ENCODE measurements at regions not wholly inside any gene's neighbourhood (a gene's known extent, or its start where the extent isn't known, plus 50 kb on each side); places are given as distances from the start of the nearest gene placed in this dataset.
"Not testable (repeated sequence)": the region's sequence is repeated elsewhere in the genome, so short reads cannot be mapped to it uniquely, and the experiment has no call there.

DNA sequence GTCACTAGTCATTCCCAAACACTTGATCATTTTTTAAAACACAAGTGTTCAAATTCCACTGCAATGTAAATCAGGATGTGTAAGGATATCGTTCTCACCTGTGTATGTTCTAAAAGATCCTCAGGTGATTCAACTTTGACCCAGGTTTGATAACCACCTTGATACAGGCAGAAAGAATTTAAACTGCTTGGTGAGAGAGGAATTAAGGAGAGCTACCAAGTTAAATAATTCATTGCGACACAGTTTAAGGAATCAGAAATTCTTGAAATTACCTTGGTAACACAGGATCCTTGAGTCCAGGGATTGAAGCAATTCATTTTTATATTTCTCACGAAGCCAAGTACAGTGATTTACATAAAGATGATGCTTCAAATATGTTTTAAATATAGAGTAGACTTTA lies 80.7 kb upstream of the EHBP1 start:
- peaks cover 0 to 10% (median 4%) of the 10 kb centered on the region in 4 donors for H3K4me1 Mint-ChIP-seq
- H3K36me3 Mint-ChIP-seq: peaks cover 0 to 12% (median 0%) of the 10 kb centered on the region in 3 donors
- no peak overlapping the region for H3K27ac Mint-ChIP-seq
- ATAC-seq (no peak), DNase-seq (no peak)
- H3K27me3 Mint-ChIP-seq: peaks cover 9 to 40% (median 22%) of the 10 kb centered on the region in 5 donors
- peaks cover 2 to 16% (median 12%) of the 10 kb centered on the region in 9 donors for H3K9me3 Mint-ChIP-seq
- no peak overlapping the region for H3K4me3 Mint-ChIP-seq
- POLR2A ChIA-PET: no interaction called here

DNA sequence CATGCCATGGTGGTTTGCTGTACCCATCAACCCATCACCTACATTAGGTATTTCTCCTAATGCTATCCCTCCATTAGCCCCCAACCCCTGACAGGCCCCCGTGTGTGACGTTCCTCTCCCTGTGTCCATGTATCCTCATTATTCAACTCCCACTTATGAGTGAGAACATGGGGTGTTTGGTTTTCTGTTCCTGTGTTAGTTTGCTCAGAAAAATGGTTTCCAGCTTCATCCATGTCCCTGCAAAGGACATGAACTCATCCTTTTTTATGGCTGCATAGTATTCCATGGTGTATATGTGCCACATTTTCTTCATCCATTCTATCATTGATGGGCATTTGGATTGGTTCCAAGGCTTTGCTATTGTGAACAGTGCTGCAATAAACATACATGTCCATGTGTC lies 89.0 kb upstream of the EHBP1 start:
- H3K27ac Mint-ChIP-seq, ATAC-seq, POLR2A ChIA-PET, DNase-seq, H3K4me3 Mint-ChIP-seq, H3K4me1 Mint-ChIP-seq: not testable (repeated sequence)
- peaks cover 3 to 47% (median 27%) of the 10 kb centered on the region in 5 donors for H3K27me3 Mint-ChIP-seq
- H3K9me3 Mint-ChIP-seq: peaks cover 5 to 44% (median 30%) of the 10 kb centered on the region in 9 donors
- peaks cover 0 to 29% (median 4%) of the 10 kb centered on the region in 3 donors for H3K36me3 Mint-ChIP-seq

DNA sequence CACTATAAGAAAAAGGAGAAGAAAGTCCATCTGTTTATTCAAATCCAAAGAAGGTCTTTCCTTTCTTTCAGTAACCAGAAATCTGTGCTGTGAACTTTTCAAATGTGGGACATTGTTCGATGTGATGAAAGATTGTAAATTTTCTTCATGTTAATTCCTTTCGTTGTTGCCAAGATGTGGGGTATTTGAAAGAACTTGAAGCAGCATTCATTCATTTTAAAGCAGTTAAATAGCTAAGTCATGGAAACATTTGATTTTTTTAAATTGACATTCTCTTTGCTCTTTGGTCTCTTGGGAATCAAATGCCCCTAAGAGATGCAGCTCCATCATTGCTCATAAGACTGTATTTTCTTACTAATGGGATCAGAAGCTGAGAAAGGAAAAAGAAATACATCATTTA lies 93.7 kb upstream of the EHBP1 start:
- POLR2A ChIA-PET: no interaction called here
- H3K27me3 Mint-ChIP-seq: peaks cover 1 to 13% (median 5%) of the 10 kb centered on the region in 5 donors
- no peak overlapping the region for H3K4me3 Mint-ChIP-seq
- DNase-seq (no peak), ATAC-seq (no peak)
- no peaks in the 10 kb centered on the region for H3K36me3 Mint-ChIP-seq
- no peak overlapping the region for H3K27ac Mint-ChIP-seq
- no peaks in the 10 kb centered on the region for H3K4me1 Mint-ChIP-seq
- H3K9me3 Mint-ChIP-seq: peaks cover 0 to 16% (median 0%) of the 10 kb centered on the region in 9 donors

DNA sequence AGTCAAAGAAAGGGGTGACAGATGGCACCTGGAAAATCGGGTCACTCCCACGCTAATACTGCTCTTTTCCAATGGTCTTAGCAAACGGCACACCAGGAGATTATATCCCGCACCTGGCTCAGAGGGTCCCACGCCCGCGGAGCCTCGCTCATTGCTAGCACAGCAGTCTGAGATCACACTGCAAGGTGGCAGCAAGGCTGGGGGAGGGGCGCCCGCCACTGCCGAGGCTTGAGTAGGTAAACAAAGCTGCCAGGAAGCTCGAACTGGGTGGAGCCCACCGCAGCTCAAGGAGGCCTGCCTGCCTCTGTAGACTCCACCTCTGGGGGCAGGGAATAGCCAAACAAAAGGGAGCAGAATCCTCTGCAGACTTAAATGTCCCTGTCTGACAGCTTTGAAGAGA lies 99.5 kb upstream of the TMEM17 start:
- POLR2A ChIA-PET, H3K27ac Mint-ChIP-seq, H3K4me3 Mint-ChIP-seq, H3K36me3 Mint-ChIP-seq, DNase-seq, H3K4me1 Mint-ChIP-seq, ATAC-seq: not testable (repeated sequence)
- peaks cover 0 to 26% (median 9%) of the 10 kb centered on the region in 9 donors for H3K9me3 Mint-ChIP-seq
- peaks cover 14 to 34% (median 18%) of the 10 kb centered on the region in 5 donors for H3K27me3 Mint-ChIP-seq

DNA sequence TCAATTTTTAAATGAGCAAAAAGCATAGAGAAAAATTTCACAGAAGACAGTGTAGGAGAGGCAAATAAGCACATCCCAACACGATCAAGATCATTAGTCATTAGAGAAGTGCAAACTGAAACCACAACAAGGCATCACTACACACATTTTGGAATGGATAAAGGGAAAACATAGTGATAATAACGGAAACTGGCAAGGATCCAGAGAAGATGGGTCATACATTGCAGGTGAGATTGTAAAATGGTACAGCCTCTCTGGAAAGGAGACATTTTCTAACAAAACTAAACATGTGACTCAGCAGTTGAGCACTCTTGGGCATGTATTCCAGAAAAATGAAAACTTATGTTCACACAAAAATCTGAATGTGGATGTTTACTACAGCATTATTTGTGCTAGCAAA lies 98.3 kb upstream of the TMEM17 start:
- POLR2A ChIA-PET: no interaction called here
- Mint-ChIP-seq H3K27ac (no peak overlapping the region), H3K4me1 (peaks cover 0 to 14% (median 0%) of the 10 kb centered on the region in 4 donors), H3K36me3 (peaks cover 0 to 8% (median 0%) of the 10 kb centered on the region in 3 donors), H3K9me3 (peaks cover 0 to 23% (median 9%) of the 10 kb centered on the region in 9 donors), H3K4me3 (no peak overlapping the region), H3K27me3 (peaks cover 14 to 34% (median 18%) of the 10 kb centered on the region in 5 donors)
- no peak for DNase-seq
- ATAC-seq: no peak

DNA sequence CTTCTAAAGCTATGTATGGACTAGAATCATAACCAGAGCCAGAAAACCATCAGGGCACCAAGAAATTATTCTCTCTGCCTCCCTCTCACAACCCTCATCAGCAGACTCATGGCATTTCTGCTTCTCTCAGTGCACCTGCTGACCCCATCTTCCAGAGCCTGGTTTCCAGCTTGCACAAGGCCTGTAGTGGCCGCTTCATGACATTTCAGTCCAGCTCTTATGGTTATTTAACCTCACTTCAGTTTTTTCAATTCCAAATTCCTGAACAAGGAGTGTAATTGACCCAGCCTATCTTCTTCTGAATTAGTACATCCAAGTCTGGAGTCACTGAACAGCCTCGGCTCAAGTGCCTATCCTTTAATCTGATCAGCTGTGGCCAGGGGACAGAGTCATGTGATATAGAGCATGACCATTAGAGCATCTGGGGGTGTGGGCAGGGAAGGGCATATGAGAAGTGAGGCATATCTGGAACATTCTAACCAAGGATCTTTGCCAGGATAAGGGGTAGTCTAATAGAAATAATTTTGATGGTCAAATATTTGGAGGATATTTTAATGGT lies 97.2 kb upstream of the TMEM17 start:
- peaks cover 11 to 32% (median 18%) of the 10 kb centered on the region in 5 donors for H3K27me3 Mint-ChIP-seq
- ATAC-seq: no peak
- no peak for DNase-seq
- peaks cover 0 to 8% (median 0%) of the 10 kb centered on the region in 3 donors for H3K36me3 Mint-ChIP-seq
- peaks cover 0 to 16% (median 0%) of the 10 kb centered on the region in 4 donors for H3K4me1 Mint-ChIP-seq
- no peak overlapping the region for H3K4me3 Mint-ChIP-seq
- POLR2A ChIA-PET: no interaction called here
- peaks cover 0 to 23% (median 9%) of the 10 kb centered on the region in 9 donors for H3K9me3 Mint-ChIP-seq
- no peak overlapping the region for H3K27ac Mint-ChIP-seq

DNA sequence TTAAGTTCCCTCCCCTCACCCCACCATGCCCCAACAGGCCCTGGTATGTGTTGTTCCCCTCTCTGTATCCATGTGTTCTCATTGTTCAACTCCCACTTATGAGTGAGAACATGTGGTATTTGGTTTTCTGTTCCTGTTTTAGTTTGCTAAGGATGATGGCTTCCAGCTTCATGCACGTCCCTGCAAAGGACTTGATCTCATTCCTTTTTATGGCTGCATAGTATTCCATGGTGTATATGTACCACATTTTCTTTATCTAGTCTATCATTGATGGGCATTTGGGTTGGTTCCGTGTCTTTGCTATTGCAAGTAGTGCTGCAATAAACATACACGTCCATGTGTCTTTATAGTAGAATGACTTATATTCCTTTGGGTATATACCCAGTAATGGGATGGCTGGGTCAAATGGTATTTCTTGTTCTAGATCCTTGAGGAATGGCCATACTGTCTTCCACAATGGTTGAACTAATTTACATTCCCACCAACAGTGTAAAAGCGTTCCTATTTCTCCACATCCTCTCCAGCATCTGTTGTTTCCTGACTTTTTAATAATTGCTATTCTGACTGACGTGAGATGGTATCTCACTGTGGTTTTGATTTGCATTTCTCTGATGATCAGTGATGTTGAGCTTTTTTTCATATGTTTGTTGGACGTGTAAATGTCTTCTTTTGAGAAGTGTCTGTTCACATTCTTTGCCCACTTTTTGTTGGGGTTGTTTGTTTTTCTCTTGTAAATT lies 93.8 kb upstream of the TMEM17 start:
- H3K36me3 Mint-ChIP-seq, POLR2A ChIA-PET, DNase-seq, H3K4me3 Mint-ChIP-seq, ATAC-seq, H3K27ac Mint-ChIP-seq: not testable (repeated sequence)
- peaks cover 0 to 16% (median 0%) of the 10 kb centered on the region in 4 donors for H3K4me1 Mint-ChIP-seq
- peaks cover 9 to 24% (median 14%) of the 10 kb centered on the region in 5 donors for H3K27me3 Mint-ChIP-seq
- H3K9me3 Mint-ChIP-seq: peaks cover 0 to 11% (median 5%) of the 10 kb centered on the region in 9 donors

DNA sequence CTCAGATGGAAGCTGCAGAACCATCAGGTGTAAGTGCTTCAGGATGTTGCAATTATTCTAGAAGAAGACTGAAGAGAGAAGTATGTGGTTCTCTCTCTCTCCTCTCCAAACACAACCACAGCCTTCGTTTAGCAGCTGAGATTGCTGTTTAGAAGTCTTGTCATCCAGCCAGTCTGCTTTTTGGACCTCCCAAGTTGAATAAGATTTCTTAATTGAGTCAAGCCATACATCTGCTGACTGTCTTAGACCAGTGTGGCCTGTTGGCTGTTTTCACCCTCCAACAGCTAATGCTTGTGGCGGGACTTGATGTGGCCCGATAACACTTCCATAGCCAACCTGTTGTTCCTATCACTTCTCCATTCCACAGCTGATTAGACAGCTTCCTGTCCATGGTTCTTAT lies 91.3 kb upstream of the TMEM17 start:
- Mint-ChIP-seq H3K9me3 (peaks cover 0 to 3% (median 0%) of the 10 kb centered on the region in 9 donors), H3K4me1 (peaks cover 0 to 15% (median 0%) of the 10 kb centered on the region in 4 donors), H3K36me3 (no peaks in the 10 kb centered on the region), H3K27me3 (peaks cover 0 to 8% (median 0%) of the 10 kb centered on the region in 5 donors), H3K27ac (no peak overlapping the region), H3K4me3 (no peak overlapping the region)
- ATAC-seq (no peak), DNase-seq (no peak)
- POLR2A ChIA-PET: no interaction called here

DNA sequence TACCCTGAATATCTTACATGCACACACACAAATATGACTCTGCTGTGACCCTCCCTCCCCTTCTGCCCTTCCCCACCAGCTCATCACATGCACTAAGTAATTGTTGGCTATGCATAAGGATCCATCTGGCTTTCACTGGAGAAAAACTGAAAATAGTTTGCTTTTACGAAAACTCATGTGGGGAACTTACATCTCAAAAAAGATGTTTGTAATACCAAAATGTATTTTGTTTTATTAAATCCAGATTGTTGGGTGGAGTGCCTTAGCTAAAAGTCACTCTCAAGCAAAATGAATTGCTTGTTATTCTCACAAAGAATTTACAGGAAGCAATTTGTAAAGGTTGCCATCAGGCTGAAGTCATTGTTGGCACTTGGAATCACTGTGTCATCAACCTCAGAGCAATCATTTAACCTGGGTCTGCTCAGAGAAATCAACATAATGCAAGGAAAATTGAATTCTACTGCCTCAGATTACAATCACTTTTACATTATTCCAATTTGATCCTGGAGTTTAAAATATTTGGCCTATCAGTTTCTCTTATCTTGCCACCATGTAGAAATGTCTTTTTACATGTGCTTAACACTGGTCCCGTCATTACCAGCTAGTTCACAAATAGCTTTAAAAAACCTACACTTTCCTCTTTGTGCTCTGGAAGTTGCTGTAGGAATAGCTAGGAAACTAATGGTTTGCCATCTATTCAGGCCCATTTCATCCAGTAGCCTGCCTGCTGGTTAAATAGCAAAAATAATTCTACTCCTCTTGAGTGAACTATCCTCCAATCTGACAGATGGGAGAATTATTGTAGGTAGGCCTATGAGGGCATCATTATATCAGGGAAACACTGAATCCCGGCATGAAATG lies 90.3 kb upstream of the TMEM17 start:
- Mint-ChIP-seq H3K4me3 (no peak overlapping the region), H3K27ac (no peak overlapping the region), H3K9me3 (peaks cover 0 to 3% (median 0%) of the 10 kb centered on the region in 9 donors), H3K27me3 (peaks cover 0 to 2% (median 0%) of the 10 kb centered on the region in 5 donors), H3K4me1 (peaks cover 0 to 8% (median 0%) of the 10 kb centered on the region in 4 donors), H3K36me3 (no peaks in the 10 kb centered on the region)
- POLR2A ChIA-PET: no interaction called here
- ATAC-seq (no peak), DNase-seq (no peak)

DNA sequence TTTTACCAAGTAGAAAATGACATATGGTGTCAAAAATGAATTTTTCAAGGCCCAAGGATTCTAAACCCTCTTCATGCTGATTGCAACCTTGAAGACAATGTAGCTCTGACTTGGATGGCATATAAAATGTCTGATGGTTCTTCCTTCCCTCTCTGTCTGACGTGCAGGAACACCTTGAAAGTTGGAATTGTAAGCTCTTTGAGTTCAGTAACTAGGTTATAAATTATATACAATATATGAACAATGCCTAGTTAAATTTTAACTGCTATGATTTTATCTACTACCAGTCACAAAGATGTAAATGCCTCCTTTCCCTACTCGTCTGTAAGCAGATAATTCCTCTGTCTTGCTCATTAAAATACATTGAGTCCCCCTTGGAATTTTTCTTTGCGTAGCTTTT lies 89.5 kb upstream of the TMEM17 start:
- Mint-ChIP-seq H3K27me3 (no peaks in the 10 kb centered on the region), H3K4me3 (no peak overlapping the region), H3K9me3 (peaks cover 0 to 3% (median 0%) of the 10 kb centered on the region in 9 donors), H3K36me3 (no peaks in the 10 kb centered on the region), H3K27ac (no peak overlapping the region), H3K4me1 (peaks cover 0 to 8% (median 0%) of the 10 kb centered on the region in 4 donors)
- DNase-seq (no peak), ATAC-seq (no peak)
- POLR2A ChIA-PET: no interaction called here

DNA sequence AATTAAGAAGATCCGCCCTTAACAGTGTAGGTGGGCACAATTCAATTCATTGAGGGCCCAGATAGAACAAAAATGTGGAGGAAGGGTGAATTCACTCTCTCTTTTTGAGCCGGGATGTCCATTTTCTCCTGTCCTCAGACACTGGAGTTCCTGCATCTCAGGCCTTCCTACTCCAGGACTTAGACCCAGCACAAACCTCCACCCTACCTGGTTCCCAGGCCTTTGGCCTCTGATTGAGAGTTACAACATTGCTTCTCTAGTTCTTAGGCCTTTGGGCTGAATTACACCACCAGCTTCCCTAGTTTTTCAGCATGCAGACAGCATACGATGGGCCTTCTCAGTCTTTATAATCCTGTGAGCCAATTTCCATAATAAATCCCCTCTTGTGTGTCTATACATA lies 87.8 kb upstream of the TMEM17 start:
- POLR2A ChIA-PET: no interaction called here
- Mint-ChIP-seq H3K36me3 (no peaks in the 10 kb centered on the region), H3K27me3 (no peaks in the 10 kb centered on the region), H3K27ac (no peak overlapping the region), H3K9me3 (no peaks in the 10 kb centered on the region), H3K4me1 (peaks cover 0 to 2% (median 0%) of the 10 kb centered on the region in 4 donors), H3K4me3 (no peak overlapping the region)
- ATAC-seq: no peak
- DNase-seq: no peak

DNA sequence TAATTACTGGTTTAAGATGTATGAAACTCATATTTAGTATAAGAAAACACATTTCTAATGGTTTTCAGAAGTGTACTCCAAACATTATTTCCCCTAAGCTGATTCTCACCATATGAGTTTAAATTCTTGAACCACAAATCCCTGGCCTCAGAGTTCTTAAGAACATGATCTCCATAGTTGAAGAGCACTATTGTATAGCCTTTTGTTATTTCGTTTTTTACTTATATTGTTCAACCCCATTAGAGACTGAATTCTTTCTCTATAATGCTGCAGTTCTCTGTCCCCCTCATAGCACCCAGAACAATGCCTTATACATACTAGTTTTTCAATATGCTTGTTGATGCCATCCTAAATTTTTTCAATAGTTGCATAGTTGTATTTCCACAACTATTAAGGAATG lies 85.5 kb upstream of the TMEM17 start:
- H3K27ac Mint-ChIP-seq: no peak overlapping the region
- POLR2A ChIA-PET: no interaction called here
- H3K9me3 Mint-ChIP-seq: no peaks in the 10 kb centered on the region
- peaks cover 0 to 4% (median 0%) of the 10 kb centered on the region in 5 donors for H3K27me3 Mint-ChIP-seq
- no peak overlapping the region for H3K4me3 Mint-ChIP-seq
- H3K36me3 Mint-ChIP-seq: no peaks in the 10 kb centered on the region
- DNase-seq (no peak), ATAC-seq (no peak)
- no peaks in the 10 kb centered on the region for H3K4me1 Mint-ChIP-seq
